ENCODE measurements at regions not wholly inside any gene's neighbourhood (a gene's known extent, or its start where the extent isn't known, plus 50 kb on each side); places are given as distances from the start of the nearest gene placed in this dataset.

DNA sequence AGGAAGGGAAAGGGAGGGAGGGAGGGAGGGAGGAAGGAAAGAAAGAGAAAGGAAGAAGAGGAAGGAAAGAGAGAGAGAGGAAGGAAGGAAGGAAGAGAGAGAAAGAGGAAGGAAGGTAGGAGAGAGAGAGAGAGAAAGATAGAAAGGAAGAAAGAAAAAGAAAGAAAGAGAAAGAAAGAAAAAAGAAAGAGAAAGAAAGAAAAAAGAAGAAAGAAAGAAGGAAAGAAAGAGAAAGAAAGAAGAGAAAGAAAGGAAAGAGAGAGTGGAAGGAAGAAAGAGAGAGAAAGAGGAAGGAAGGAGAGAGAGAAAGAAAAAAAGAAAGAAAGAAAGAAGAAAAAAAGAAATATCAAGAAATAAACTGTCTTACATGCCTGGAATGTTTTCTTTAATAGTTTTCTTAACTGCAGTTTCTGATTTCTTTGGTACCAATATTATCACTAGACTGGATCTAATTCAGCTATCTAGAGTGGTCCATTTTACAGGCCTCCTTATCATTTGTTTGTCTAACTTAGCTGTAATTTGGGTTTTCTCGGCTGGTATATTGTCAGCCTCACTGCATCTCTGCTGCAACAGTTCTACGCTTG, 59.6 kb upstream of the MBOAT2 start:
- no peak for DNase-seq (ENCODE audit: low read depth)
- TF ChIP-seq, protein P1, sequence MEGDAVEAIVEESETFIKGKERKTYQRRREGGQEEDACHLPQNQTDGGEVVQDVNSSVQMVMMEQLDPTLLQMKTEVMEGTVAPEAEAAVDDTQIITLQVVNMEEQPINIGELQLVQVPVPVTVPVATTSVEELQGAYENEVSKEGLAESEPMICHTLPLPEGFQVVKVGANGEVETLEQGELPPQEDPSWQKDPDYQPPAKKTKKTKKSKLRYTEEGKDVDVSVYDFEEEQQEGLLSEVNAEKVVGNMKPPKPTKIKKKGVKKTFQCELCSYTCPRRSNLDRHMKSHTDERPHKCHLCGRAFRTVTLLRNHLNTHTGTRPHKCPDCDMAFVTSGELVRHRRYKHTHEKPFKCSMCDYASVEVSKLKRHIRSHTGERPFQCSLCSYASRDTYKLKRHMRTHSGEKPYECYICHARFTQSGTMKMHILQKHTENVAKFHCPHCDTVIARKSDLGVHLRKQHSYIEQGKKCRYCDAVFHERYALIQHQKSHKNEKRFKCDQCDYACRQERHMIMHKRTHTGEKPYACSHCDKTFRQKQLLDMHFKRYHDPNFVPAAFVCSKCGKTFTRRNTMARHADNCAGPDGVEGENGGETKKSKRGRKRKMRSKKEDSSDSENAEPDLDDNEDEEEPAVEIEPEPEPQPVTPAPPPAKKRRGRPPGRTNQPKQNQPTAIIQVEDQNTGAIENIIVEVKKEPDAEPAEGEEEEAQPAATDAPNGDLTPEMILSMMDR (IDR thresholded peaks at IDR 0.05; ENCODE audit: control insufficient read depth, extremely low read depth, insufficient read depth): no peak
- no peak overlapping the region for H3K4me3 ChIP-seq (ENCODE audit: low read depth, low read length)

DNA sequence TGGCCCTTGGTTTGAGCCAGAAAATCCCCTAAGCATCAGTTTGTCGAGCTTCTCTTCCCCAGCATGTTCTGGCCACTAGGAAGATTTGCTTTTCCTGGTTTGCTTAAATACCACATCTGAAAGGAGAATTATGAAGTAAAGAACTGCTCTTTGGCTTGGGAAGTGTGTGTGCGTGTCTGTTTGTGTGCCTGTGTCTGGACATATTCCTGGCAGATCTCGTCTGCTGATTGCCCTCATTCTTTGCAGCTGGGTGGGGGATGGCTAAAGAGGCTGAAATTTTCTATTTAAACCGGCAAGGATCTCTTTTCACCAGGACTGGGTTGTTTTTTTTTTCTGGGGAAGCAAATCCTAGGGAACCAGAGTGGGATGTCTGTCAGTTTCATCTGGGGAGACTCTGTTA, 57.3 kb upstream of the MBOAT2 start:
- no peak overlapping the region for H3K4me3 ChIP-seq (ENCODE audit: low read depth, low read length)
- TF ChIP-seq, protein P1 (IDR thresholded peaks at IDR 0.05; ENCODE audit: control insufficient read depth, extremely low read depth, insufficient read depth): no peak

DNA sequence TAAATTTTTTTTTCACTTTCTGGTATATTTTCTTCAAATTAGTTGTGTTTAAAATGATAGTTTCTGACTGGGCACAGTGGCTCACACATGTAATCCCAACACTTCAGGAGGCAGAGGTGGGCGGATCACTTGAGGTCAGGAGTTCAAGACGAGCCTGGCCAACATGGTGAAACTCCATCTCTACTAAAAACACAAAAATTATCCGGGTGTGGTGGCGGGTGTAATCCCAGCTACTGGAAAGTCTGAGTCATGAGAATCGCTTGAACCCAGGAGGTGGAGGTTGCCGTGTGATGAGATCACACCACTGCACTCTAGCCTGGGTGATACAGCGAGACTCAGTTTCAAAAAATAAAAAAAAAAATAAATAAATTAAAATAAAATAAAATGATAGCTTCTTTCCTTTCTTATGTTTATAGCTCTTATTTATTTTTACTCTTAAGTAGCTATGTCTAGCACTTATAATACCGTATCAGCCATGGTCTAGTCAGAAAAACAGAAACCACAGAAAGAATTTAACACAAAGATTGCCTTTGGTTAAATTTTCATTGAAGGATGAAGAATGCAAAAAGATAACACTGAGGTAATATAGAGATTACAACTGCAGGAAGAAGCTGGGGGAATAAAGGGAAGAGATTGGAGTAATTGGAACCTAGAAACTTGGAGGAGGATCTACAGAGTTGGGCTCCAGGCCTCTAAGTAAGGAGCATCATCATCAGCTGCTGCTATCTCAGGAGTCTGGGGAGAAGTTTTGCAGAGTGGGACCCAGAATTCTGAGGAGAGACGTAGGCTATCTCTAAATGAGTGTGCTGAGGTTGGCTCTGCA, 54.7 kb upstream of the MBOAT2 start:
- no peak for DNase-seq (ENCODE audit: low read depth)
- H3K4me3 ChIP-seq (ENCODE audit: low read depth, low read length): no peak overlapping the region
- TF ChIP-seq, protein P1 (IDR thresholded peaks at IDR 0.05; ENCODE audit: control insufficient read depth, extremely low read depth, insufficient read depth): no peak

More for the DNA sequence above, 57.3 kb upstream of the MBOAT2 start:
- no peak for DNase-seq (ENCODE audit: low read depth)

DNA sequence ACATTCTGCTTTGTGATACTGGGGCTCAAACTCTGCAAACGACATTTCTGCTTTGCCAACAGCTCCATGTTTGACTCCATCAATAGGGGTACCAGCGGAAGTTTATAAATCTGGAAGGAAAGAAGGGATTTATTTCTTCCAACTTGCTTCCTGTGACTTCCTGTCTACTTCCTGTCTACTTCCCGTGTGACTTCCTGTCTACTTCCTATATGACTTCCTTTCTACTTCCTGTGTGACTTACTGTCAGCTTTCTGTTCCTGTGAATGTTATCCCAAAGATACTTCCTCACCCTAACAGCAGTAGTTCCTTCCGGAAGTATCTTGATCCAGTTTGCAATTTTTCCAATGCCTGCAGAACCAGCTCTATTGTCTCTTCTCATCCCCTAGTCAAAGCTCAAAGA, 52.0 kb upstream of the MBOAT2 start:
- H3K4me3 ChIP-seq (ENCODE audit: low read depth, low read length): no peak overlapping the region
- TF ChIP-seq, protein P1 (IDR thresholded peaks at IDR 0.05; ENCODE audit: control insufficient read depth, extremely low read depth, insufficient read depth): no peak
- no peak for DNase-seq (ENCODE audit: low read depth)

DNA sequence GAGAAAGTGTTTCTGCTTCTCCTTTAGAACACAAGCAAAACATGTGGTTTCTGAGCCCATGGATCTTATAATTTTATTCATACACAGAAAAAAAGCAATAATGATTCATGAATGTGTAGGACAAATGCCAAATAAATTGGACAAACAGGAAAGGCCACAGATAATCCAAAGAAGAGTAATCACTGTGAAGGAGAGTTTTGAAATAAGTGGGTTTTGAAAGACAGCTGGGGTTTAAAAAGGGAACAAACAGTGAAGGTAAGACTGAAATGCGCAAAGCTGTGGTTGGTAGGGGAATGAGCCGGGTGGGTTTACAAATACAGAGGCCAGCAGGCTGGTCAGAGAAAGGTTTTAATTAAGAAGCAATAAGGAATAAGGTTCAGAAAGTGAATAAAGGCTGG, 50.0 kb upstream of the MBOAT2 start:
- TF ChIP-seq, protein P1 (IDR thresholded peaks at IDR 0.05; ENCODE audit: control insufficient read depth, extremely low read depth, insufficient read depth): no peak
- DNase-seq (ENCODE audit: low read depth): no peak
- no peak overlapping the region for H3K4me3 ChIP-seq (ENCODE audit: low read depth, low read length)

Data from LNCaP clone FGC (cell line).